IPS-15b (cell line): ENCODE measurements at regions not wholly inside any gene's neighbourhood (a gene's known extent, or its start where the extent isn't known, plus 50 kb on each side); places are given as distances from the start of the nearest gene placed in this dataset.
"Not testable (repeated sequence)": the region's sequence is repeated elsewhere in the genome, so short reads cannot be mapped to it uniquely, and the experiment has no call there.

Source experiments
- H3K27me3 ChIP-seq: one replicate; pipeline ENCODE4 v1.6.1; 2013; ENCODE audit warnings: low read length; ENCODE audit not compliant: control insufficient read depth, insufficient read depth
- H3K36me3 ChIP-seq: one replicate; pipeline ENCODE4 v1.6.1; 2013; ENCODE audit warnings: low read length; ENCODE audit not compliant: control insufficient read depth, insufficient read depth
- H3K4me1 ChIP-seq: one replicate; pipeline ENCODE4 v1.6.1; 2013; ENCODE audit warnings: mild to moderate bottlenecking, low read length; ENCODE audit not compliant: control insufficient read depth, insufficient read depth
- H3K4me3 ChIP-seq: one replicate; pipeline ENCODE4 v1.5.1; 2013; ENCODE audit warnings: low read depth, low read length
- H3K9ac ChIP-seq: one replicate; pipeline ENCODE4 v1.6.1; 2013; ENCODE audit warnings: low read depth, mild to moderate bottlenecking, low read length
- H3K9me3 ChIP-seq: one replicate; pipeline ENCODE4 v1.6.1; 2013; ENCODE audit warnings: mild to moderate bottlenecking, low read length; ENCODE audit not compliant: control insufficient read depth, insufficient read depth

- not testable (repeated sequence) for H3K9me3 ChIP-seq, H3K4me3 ChIP-seq, H3K4me1 ChIP-seq, H3K27me3 ChIP-seq, H3K9ac ChIP-seq, H3K36me3 ChIP-seq
These were observed 192.9 kb upstream of the PTBP2 start for GRCh38 chr1:96528672-96529071.

- Histone ChIP-seq H3K27me3 (no peaks in the 10 kb centered on the region), H3K9me3 (peaks cover 2% of the 10 kb centered on the region), H3K9ac (no peak overlapping the region), H3K36me3 (no peaks in the 10 kb centered on the region), H3K4me3 (no peak overlapping the region), H3K4me1 (peaks cover 3% of the 10 kb centered on the region)
These were observed 187.8 kb upstream of the PTBP2 start for GRCh38 chr1:96533820-96534219.

GRCh38 chr1:96536581-96536980, 185.0 kb upstream of the PTBP2 start:
- Histone ChIP-seq H3K9ac (no peak overlapping the region), H3K36me3 (no peaks in the 10 kb centered on the region), H3K4me3 (no peak overlapping the region), H3K9me3 (no peaks in the 10 kb centered on the region), H3K4me1 (peaks cover 3% of the 10 kb centered on the region), H3K27me3 (no peaks in the 10 kb centered on the region)

GRCh38 chr1:96538111-96538641, 183.4 kb upstream of the PTBP2 start:
- Histone ChIP-seq H3K36me3 (no peaks in the 10 kb centered on the region), H3K9ac (no peak overlapping the region), H3K4me1 (peaks cover 3% of the 10 kb centered on the region), H3K4me3 (no peak overlapping the region), H3K27me3 (no peaks in the 10 kb centered on the region), H3K9me3 (no peaks in the 10 kb centered on the region)

GRCh38 chr1:96538883-96539282, 182.7 kb upstream of the PTBP2 start:
- peaks cover 3% of the 10 kb centered on the region for H3K4me1 ChIP-seq

GRCh38 chr1:96541491-96541890, 180.1 kb upstream of the PTBP2 start:
- Histone ChIP-seq H3K4me1 (peaks cover 13% of the 10 kb centered on the region), H3K36me3 (no peaks in the 10 kb centered on the region), H3K9me3 (no peaks in the 10 kb centered on the region), H3K27me3 (no peaks in the 10 kb centered on the region), H3K9ac (no peak overlapping the region), H3K4me3 (no peak overlapping the region)

More at GRCh38 chr1:96538883-96539282, 182.7 kb upstream of the PTBP2 start:
- Histone ChIP-seq H3K9ac (no peak overlapping the region), H3K27me3 (no peaks in the 10 kb centered on the region), H3K4me3 (no peak overlapping the region), H3K9me3 (no peaks in the 10 kb centered on the region), H3K36me3 (no peaks in the 10 kb centered on the region)

- H3K9ac ChIP-seq, result no peak overlapping the region
- no peaks in the 10 kb centered on the region for H3K9me3 ChIP-seq
- no peaks in the 10 kb centered on the region for H3K36me3 ChIP-seq
- no peak overlapping the region for H3K4me3 ChIP-seq
- peaks cover 10% of the 10 kb centered on the region for H3K4me1 ChIP-seq
- H3K27me3 ChIP-seq, result no peaks in the 10 kb centered on the region
These were observed 177.3 kb upstream of the PTBP2 start for GRCh38 chr1:96544051-96544830.

- H3K4me1 ChIP-seq, result peaks cover 10% of the 10 kb centered on the region
- no peak overlapping the region for H3K9ac ChIP-seq
These were observed 176.8 kb upstream of the PTBP2 start for GRCh38 chr1:96544831-96545221.

GRCh38 chr1:96545935-96546656, 175.5 kb upstream of the PTBP2 start:
- Histone ChIP-seq H3K9me3 (no peaks in the 10 kb centered on the region), H3K9ac (no peak overlapping the region), H3K4me3 (no peak overlapping the region), H3K27me3 (no peaks in the 10 kb centered on the region), H3K4me1 (peaks cover 10% of the 10 kb centered on the region), H3K36me3 (no peaks in the 10 kb centered on the region)

More at GRCh38 chr1:96544831-96545221, 176.8 kb upstream of the PTBP2 start:
- no peaks in the 10 kb centered on the region for H3K9me3 ChIP-seq
- no peak overlapping the region for H3K4me3 ChIP-seq
- H3K36me3 ChIP-seq, result no peaks in the 10 kb centered on the region
- no peaks in the 10 kb centered on the region for H3K27me3 ChIP-seq

- H3K9ac ChIP-seq, result no peak overlapping the region
- no peaks in the 10 kb centered on the region for H3K36me3 ChIP-seq
- H3K27me3 ChIP-seq, result no peaks in the 10 kb centered on the region
- no peaks in the 10 kb centered on the region for H3K9me3 ChIP-seq
- H3K4me1 ChIP-seq, result no peaks in the 10 kb centered on the region
- H3K4me3 ChIP-seq, result no peak overlapping the region
These were observed 171.5 kb upstream of the PTBP2 start for GRCh38 chr1:96550061-96550460.

GRCh38 chr1:96552451-96552850, 169.1 kb upstream of the PTBP2 start:
- Histone ChIP-seq H3K9me3 (no peaks in the 10 kb centered on the region), H3K36me3 (no peaks in the 10 kb centered on the region), H3K4me1 (peaks cover 3% of the 10 kb centered on the region), H3K4me3 (no peak overlapping the region), H3K9ac (no peak overlapping the region), H3K27me3 (no peaks in the 10 kb centered on the region)

- peaks cover 13% of the 10 kb centered on the region for H3K4me1 ChIP-seq
- H3K4me3 ChIP-seq, result no peak overlapping the region
- no peak overlapping the region for H3K9ac ChIP-seq
- no peaks in the 10 kb centered on the region for H3K9me3 ChIP-seq
- H3K27me3 ChIP-seq, result no peaks in the 10 kb centered on the region
- no peaks in the 10 kb centered on the region for H3K36me3 ChIP-seq
These were observed 167.8 kb upstream of the PTBP2 start for GRCh38 chr1:96553811-96554210.
